GM18873 (cell line): ENCODE measurements at regions not wholly inside any gene's neighbourhood (a gene's known extent, or its start where the extent isn't known, plus 50 kb on each side); places are given as distances from the start of the nearest gene placed in this dataset.

Source experiments
- ATAC-seq: cut with Tn5 transposase; IDR thresholded peaks from one replicate; pipeline ENCODE4 v1.9.1; 2021; ENCODE audit warnings: mild to moderate bottlenecking, moderate library complexity, moderate number of reproducible peaks; ENCODE audit not compliant: unreplicated experiment, low FRiP score

DNA sequence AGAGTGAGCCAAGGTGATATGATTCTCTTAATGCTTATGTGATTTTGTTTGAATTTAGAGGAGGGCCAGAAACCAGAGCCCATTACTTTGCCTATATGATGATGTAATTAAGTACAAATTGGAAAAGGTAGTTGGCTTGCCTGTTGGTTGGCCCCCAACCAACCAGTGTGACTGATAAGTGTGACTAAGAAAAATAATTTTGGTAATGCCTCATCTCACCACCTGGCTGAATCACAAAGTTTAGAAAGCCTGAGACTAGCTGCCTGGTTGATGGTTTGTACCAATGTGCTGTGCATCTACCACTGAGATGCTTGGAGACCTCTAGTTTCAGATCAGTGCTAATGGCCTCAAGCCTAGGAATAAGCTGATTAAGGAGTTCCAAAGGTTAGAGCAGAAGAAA, 338.7 kb downstream of the CDH2 start:
- ATAC-seq, result no peak

- no peak for ATAC-seq
Observed at GRCh38 chr18:27826101-27826500, 350.8 kb downstream of the CDH2 start.

DNA sequence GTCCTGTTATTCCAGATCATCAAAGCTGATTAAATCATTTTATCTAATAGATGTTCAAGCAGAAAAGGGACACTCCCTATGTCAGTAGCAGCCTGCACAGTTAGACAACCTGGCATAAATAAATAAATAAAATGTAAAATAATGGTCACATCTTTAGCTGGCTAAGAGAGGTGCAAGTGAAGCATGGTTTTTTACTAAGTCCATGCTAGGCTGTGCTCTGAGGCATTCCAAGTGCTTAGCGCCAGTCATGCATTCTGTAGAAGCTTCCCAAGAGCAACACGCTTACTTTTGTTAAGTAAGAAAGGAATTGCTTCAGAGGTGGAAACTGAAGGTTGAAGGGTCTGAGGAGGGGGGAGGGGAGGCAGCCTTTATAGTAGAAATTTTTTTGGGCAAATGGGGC, 351.2 kb downstream of the CDH2 start:
- no peak for ATAC-seq

GRCh38 chr18:27824841-27825681, 351.9 kb downstream of the CDH2 start:
- no peak for ATAC-seq

- no peak for ATAC-seq
Observed at GRCh38 chr18:27824275-27824674, 352.7 kb downstream of the CDH2 start.

- no peak for ATAC-seq
Observed at GRCh38 chr18:27823053-27823452, 353.9 kb downstream of the CDH2 start.

- ATAC-seq, result no peak
Observed at GRCh38 chr18:27808683-27809082, 368.2 kb downstream of the CDH2 start.

DNA sequence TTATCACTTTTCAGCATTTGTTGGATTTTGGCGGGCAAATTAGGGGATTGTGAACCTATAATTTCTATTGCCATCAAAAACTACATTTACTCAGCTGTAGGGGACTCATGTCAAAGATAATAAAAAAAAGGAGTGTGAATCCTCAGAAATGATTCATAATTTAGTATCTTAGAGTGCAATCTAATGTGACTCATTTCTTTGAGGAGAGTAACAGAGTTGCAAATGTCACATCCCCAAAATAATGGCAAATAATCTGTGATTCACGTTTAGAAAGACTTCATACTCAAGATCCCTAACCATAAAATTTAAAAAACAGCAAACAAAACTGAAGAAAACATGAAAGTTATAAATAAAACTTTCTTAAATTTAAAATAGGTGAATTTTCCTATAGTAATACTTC, 373.0 kb downstream of the CDH2 start:
- no peak for ATAC-seq

DNA sequence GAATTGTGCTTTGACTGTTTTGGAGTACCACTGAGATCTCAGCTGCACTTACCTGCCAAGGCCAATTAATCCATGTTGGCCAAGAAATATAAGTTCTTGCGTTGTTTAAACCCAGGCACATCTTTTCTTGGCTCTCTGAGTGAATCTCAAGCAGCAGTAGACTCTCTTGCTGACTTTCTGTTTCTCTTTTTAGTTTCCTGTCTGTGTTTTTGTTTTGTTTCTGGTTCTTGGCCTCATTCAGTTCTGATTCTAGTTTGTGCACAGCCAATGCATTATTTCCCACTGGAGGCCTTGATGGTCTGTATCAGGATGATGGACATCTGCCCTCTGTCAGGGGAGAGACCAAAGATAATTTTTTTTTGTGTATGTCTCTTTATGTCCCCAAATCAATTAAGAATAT, 379.4 kb downstream of the CDH2 start:
- no peak for ATAC-seq

DNA sequence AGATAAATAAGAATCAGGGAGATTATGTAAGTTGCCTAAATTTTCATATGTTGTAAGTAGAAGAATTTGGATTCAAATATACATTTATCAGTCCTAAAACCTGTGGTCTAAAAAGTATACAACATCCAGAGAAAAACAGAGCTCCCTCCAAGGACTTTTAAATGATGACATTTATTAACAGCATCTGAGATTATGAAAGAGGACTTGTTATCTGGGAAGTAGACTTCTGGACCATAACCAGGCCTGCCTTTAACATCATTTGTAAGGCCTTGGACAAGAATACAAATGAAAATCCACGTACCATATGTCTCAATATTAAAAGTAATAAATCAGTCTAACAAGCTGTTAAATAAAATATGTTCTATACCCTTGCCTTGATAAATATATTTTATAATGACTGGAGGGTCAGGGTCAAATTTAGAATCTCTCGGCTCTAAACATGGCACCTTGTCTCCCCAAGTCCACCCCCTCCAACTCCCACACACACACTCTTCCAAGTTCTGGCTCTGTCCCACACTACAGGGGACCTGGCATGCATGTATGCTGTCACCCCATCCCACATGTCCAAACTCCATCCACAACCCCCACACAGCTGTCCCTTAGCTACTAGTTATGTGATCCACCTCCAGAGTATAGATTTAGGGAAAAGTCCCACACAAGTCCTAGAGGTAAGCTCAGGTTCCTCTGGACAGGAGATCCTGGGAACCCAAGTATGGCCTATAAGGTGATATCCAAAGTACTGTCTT, 382.6 kb downstream of the CDH2 start:
- no peak for ATAC-seq

DNA sequence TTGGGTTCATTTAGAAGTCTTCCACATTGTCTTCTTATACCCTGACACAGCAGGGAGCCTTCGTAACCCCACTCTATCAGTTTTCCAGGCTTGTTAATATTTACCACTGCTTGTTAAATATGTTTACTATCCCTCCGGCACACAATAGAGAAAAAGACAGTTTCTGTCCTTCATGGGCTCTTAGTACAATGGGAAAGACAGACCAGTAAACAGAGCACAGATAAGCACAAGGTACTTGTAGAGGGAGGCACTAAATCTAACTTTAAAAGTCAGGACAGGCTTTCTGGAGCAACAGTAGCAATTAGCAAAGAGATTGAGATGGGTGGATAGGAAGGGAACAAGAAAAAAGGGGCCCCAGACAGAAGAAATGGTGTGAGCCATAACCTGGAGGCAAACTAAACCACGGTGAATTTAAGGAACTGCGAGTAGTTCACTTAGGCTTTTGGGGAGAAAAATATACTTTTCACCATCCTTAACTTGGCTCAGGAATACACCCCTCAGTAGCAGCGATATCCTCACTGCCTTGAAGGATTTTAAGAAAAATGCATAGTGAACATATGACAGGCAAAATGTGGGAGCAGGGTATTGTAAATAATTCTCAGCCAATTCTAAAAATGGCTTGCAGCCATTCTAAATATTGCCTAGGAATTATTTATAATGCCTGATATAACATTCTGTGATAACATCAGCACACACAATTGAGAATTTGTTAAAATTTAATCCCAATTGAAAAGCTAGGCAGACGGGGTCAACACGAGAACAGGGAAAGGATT, 383.7 kb downstream of the CDH2 start:
- ATAC-seq, result no peak

- ATAC-seq, result no peak
Observed at GRCh38 chr18:27789406-27789805, 387.5 kb downstream of the CDH2 start.

DNA sequence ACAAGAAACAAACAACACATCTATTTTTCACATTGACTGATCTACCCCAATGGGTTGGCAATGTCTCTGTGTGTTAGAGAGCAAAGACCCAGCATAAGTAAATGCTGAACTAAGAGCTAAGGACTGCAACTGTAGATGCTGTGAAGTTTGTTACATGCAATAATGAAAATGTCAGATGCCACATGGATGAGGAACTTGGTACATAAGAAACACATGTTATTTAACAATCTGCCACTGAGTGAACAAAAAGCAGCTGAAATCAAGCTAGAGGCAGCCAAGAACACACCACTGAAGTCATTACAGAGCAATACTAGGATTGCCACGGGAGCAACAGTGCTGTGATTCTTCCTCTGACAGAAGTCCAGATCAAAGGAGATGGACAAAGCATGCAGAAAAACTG, 389.4 kb downstream of the CDH2 start:
- ATAC-seq, result no peak

GRCh38 chr18:27785815-27786471, 391.0 kb downstream of the CDH2 start:
- ATAC-seq, result no peak

GRCh38 chr18:27780061-27780745, 396.7 kb downstream of the CDH2 start:
- ATAC-seq, result no peak

DNA sequence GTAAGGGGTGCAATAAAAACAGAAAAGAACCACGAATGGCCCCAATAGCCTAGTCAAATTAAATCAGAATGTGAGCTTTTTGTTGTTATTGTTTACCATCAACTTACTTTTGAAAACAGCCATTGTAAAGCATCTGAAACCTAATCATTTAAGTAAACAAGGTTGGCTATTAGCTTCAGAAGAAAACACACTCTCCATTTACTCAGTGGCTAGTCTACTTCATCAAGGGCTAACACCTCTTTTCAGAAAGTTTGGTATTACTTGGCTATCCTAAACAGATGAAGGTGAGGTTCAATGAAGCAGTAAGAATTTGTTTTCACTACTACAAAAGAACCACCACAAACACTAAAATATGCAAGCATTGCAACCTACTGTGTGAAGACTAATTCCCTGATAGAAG, 398.0 kb downstream of the CDH2 start:
- ATAC-seq, result no peak

GRCh38 chr18:27778441-27778840, 398.5 kb downstream of the CDH2 start:
- no peak for ATAC-seq

- no peak for ATAC-seq
Observed at GRCh38 chr18:27772081-27772480, 404.8 kb downstream of the CDH2 start.

DNA sequence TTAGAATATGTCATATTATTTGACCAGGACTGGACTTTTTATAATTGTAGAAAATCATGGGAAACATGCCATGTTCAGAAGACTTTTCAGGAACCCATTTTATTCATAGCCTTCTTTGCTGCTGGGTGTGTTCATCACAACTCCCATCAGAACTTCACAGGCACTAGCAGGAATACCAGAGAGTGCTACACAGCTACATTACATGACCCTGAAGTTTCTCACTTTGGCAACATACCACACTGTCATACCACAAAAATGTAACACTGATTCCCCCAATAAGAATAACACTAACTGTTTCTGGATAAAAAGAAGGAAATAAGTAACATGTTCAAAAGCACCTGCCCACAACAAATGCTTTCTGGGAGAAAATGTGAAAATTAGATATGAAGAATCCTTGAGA, 405.4 kb downstream of the CDH2 start:
- ATAC-seq, result no peak

DNA sequence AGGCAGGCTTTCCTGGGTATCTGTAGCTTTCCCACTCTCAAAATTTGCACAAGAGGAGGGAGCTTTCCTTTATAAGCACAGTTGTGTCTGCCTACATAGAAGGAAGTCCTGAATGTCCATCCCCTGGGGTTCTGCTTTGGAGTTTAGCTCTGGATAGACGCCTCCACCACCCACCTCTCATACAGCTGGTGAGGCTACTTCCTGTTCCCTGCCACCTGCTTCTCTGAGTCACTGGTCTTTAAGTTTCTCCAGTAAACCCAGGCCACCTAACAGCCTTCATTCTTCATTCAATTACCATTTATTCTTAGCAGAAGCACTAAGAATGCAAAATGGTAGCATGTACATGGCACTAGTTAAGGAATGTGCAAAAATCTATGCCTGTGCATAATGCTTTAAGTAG, 407.8 kb downstream of the CDH2 start:
- ATAC-seq, result no peak
